ENCODE measurements at regions not wholly inside any gene's neighbourhood (a gene's known extent, or its start where the extent isn't known, plus 50 kb on each side); places are given as distances from the start of the nearest gene placed in this dataset.

GRCh38 chr21:16993416-16994038 lies 519.3 kb upstream of the CXADR start:
- no peak for DNase-seq

GRCh38 chr21:17002594-17003257 lies 510.1 kb upstream of the CXADR start:
- DNase-seq, result no peak

- DNase-seq, result no peak
Measured at GRCh38 chr21:17003258-17003615, 509.6 kb upstream of the CXADR start.

- DNase-seq, result no peak
Measured at GRCh38 chr21:17003763-17004373, 509.0 kb upstream of the CXADR start.

- DNase-seq, result no peak
Measured at GRCh38 chr21:17032141-17032655, 480.6 kb upstream of the CXADR start.

GRCh38 chr21:17044696-17045095 lies 468.1 kb upstream of the CXADR start:
- DNase-seq, result no peak

GRCh38 chr21:17045214-17045853 lies 467.5 kb upstream of the CXADR start:
- DNase-seq, result no peak

- no peak for DNase-seq
Measured at GRCh38 chr21:17048974-17049373, 463.9 kb upstream of the CXADR start.

GRCh38 chr21:17050156-17050555 lies 462.7 kb upstream of the CXADR start:
- no peak for DNase-seq

- no peak for DNase-seq
Measured at GRCh38 chr21:17050646-17051045, 462.2 kb upstream of the CXADR start.

- no peak for DNase-seq
Measured at GRCh38 chr21:17051054-17051453, 461.8 kb upstream of the CXADR start.

GRCh38 chr21:17053321-17053720 lies 459.5 kb upstream of the CXADR start:
- no peak for DNase-seq

GRCh38 chr21:17059936-17060335 lies 452.9 kb upstream of the CXADR start:
- DNase-seq, result no peak

- no peak for DNase-seq
Measured at GRCh38 chr21:17066006-17066405, 446.8 kb upstream of the CXADR start.

- no peak for DNase-seq
Measured at GRCh38 chr21:17071093-17071492, 441.8 kb upstream of the CXADR start.

- DNase-seq, result no peak
Measured at GRCh38 chr21:17081193-17081592, 431.6 kb upstream of the CXADR start.

GRCh38 chr21:17082843-17083483 lies 429.9 kb upstream of the CXADR start:
- DNase-seq, result no peak

GRCh38 chr21:17085707-17086106 lies 427.1 kb upstream of the CXADR start:
- no peak for DNase-seq

GRCh38 chr21:17088500-17088899 lies 424.3 kb upstream of the CXADR start:
- no peak for DNase-seq

- DNase-seq, result no peak
Measured at GRCh38 chr21:17089091-17089491, 423.8 kb upstream of the CXADR start.

GRCh38 chr21:17101696-17102095 lies 411.1 kb upstream of the CXADR start:
- no peak for DNase-seq

- DNase-seq, result no peak
Measured at GRCh38 chr21:17105932-17106331, 406.9 kb upstream of the CXADR start.

GRCh38 chr21:17114045-17114444 lies 398.8 kb upstream of the CXADR start:
- no peak for DNase-seq
